MM.1S (cell line): ENCODE measurements at regions not wholly inside any gene's neighbourhood (a gene's known extent, or its start where the extent isn't known, plus 50 kb on each side); places are given as distances from the start of the nearest gene placed in this dataset.

Experiments used
- DNase-seq: peaks from one replicate; pipeline ENCODE4 v3.0.0-alpha.2; 2015
- H2AFZ ChIP-seq: fragments of 300-600 bp; sonication (generic); 2 replicates; pipeline ENCODE4 v1.6.0; 2016; ENCODE audit warnings: antibody characterized with exemption, low read length
- H3F3A ChIP-seq: fragments of 300-600 bp; sonication (generic); 2 replicates; pipeline ENCODE4 v1.6.1; 2016; ENCODE audit warnings: mild to moderate bottlenecking, antibody characterized with exemption, low read length, moderate library complexity, mixed read lengths; ENCODE audit not compliant: insufficient read depth
- H3K27ac ChIP-seq: fragments of 300-600 bp; sonication (generic); 2 replicates; pipeline ENCODE4 v1.5.1; 2016; ENCODE audit warnings: mild to moderate bottlenecking, low read length
- H3K27me3 ChIP-seq: fragments of 300-600 bp; sonication (generic); replicated peaks from 2 replicates; pipeline ENCODE4 v1.6.0; 2016; ENCODE audit warnings: low read length; ENCODE audit not compliant: insufficient read depth
- H3K36me3 ChIP-seq: fragments of 300-600 bp; sonication (generic); replicated peaks from 2 replicates; pipeline ENCODE4 v1.6.1; 2016; ENCODE audit warnings: mild to moderate bottlenecking, low read length, mixed read lengths; ENCODE audit not compliant: insufficient read depth
- H3K4me1 ChIP-seq: fragments of 300-600 bp; sonication (generic); 2 replicates; pipeline ENCODE4 v1.6.1; 2016; ENCODE audit warnings: low read length, mixed read lengths
- H3K4me2 ChIP-seq: fragments of 300-600 bp; sonication (generic); 2 replicates; pipeline ENCODE4 v1.6.0; 2016; ENCODE audit warnings: low read depth, low read length
- H3K4me3 ChIP-seq: fragments of 300-600 bp; sonication (generic); 2 replicates; pipeline ENCODE4 v1.5.1; 2016; ENCODE audit warnings: low read length, mixed read lengths
- H3K79me2 ChIP-seq: fragments of 300-600 bp; sonication (generic); 2 replicates; pipeline ENCODE4 v1.6.1; 2016; ENCODE audit warnings: mixed run types, low read length, mixed read lengths
- H3K9ac ChIP-seq: fragments of 300-600 bp; sonication (generic); 2 replicates; pipeline ENCODE4 v1.6.1; 2016; ENCODE audit warnings: low read length, mixed read lengths
- H3K9me2 ChIP-seq: fragments of 300-600 bp; sonication (generic); replicated peaks from 2 replicates; pipeline ENCODE4 v1.6.1; 2016; ENCODE audit warnings: mild to moderate bottlenecking, low read length, mixed read lengths; ENCODE audit not compliant: insufficient read depth
- H3K9me3 ChIP-seq: fragments of 300-600 bp; sonication (generic); replicated peaks from 2 replicates; pipeline ENCODE4 v1.6.1; 2016; ENCODE audit warnings: mild to moderate bottlenecking, low read length, mixed read lengths; ENCODE audit not compliant: insufficient read depth
- H4K20me1 ChIP-seq: fragments of 300-600 bp; sonication (generic); 2 replicates; pipeline ENCODE4 v1.6.1; 2016; ENCODE audit warnings: mild to moderate bottlenecking, low read length, moderate library complexity, mixed read lengths; ENCODE audit not compliant: insufficient read depth
- EZH2 ChIP-seq: fragments of 300-600 bp; sonication (generic); optimal IDR thresholded peaks from 2 replicates; pipeline ENCODE3; 2017; ENCODE audit warnings: low read depth, mild to moderate bottlenecking, antibody characterized with exemption, low read length, mixed read lengths
- EZH2phosphoT487 ChIP-seq: fragments of 300-600 bp; sonication (generic); IDR thresholded peaks from 2 replicates; pipeline ENCODE4 v1.6.1; 2018; ENCODE audit warnings: antibody characterized with exemption, low read length
- TF ChIP-seq, protein P1 (sequence below): fragments of 300-600 bp; sonication (generic); IDR thresholded peaks from 2 replicates; pipeline ENCODE4 v1.5.1; 2016; ENCODE audit warnings: antibody characterized with exemption, low read length, mixed read lengths

DNA sequence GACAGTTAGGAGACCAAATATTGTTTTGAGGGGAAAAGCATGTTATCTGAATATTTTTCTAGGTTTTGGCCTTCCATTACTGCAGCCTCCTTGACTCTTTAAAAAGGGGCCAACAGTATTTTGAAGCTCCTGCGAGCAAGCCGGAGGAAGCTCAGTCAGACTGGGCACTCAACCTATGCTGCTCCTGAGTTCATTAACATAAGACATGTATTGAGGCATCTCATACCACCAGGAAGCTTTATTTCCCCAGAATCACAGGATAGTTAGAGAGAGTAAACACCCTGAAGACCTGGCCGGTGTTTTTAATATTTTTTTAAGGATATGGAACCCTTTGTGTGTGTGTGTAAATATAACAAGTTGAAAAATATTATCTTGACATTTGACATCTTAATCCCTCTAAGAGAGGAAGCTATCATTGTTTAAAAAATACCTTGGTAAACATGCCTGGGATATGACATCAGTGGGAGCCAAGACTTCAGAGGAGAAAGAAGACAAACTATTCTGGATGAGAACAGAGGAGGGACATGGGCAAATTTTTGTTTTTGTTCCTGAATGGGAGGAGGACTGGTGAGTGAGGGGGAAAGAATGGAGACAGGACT lies 139.3 kb upstream of the SLIT3 start:
- H3K27me3 ChIP-seq: no peaks in the 10 kb centered on the region
- H2AFZ ChIP-seq: no peak overlapping the region
- H3F3A ChIP-seq: no peaks in the 10 kb centered on the region
- no peak for DNase-seq
- H3K4me2 ChIP-seq: no peak overlapping the region
- H3K4me3 ChIP-seq: no peak overlapping the region
- H3K4me1 ChIP-seq: no peaks in the 10 kb centered on the region
- TF ChIP-seq EZH2phosphoT487: no peak
- no peak overlapping the region for H3K27ac ChIP-seq
- no peaks in the 10 kb centered on the region for H3K9me3 ChIP-seq
- no peaks in the 10 kb centered on the region for H3K9me2 ChIP-seq
- H3K36me3 ChIP-seq: no peaks in the 10 kb centered on the region
- H4K20me1 ChIP-seq: no peaks in the 10 kb centered on the region
- H3K79me2 ChIP-seq: no peaks in the 10 kb centered on the region
- no peak overlapping the region for H3K9ac ChIP-seq

DNA sequence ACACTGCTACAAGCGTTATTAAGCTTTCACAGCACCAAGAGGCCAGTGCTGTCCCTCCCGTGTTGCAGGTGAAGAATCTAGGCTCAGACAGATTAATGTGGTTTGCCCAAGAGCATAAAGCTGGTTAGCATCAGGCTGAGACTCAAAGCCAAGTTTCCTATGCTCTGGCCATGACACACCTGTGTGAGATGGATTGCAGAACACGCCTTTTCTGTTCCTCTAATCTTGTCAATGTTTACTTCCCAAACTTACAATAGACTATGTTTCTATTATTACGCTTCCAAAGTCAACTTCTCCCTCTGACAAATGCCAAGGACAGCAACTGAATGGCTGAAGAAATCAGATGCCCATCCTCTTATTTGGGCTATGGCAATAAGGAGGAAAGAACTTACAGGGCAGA lies 138.4 kb upstream of the SLIT3 start:
- Histone ChIP-seq H2AFZ (no peak overlapping the region), H3K27me3 (no peaks in the 10 kb centered on the region), H3K36me3 (no peaks in the 10 kb centered on the region), H3K4me2 (no peak overlapping the region), H3K79me2 (no peaks in the 10 kb centered on the region), H3K4me1 (no peaks in the 10 kb centered on the region), H4K20me1 (no peaks in the 10 kb centered on the region), H3K4me3 (no peak overlapping the region), H3K9me2 (no peaks in the 10 kb centered on the region), H3F3A (no peaks in the 10 kb centered on the region), H3K9ac (no peak overlapping the region), H3K27ac (no peak overlapping the region), H3K9me3 (no peaks in the 10 kb centered on the region)
- TF ChIP-seq EZH2: no peak
- TF ChIP-seq EZH2phosphoT487: no peak
- TF ChIP-seq, protein P1, sequence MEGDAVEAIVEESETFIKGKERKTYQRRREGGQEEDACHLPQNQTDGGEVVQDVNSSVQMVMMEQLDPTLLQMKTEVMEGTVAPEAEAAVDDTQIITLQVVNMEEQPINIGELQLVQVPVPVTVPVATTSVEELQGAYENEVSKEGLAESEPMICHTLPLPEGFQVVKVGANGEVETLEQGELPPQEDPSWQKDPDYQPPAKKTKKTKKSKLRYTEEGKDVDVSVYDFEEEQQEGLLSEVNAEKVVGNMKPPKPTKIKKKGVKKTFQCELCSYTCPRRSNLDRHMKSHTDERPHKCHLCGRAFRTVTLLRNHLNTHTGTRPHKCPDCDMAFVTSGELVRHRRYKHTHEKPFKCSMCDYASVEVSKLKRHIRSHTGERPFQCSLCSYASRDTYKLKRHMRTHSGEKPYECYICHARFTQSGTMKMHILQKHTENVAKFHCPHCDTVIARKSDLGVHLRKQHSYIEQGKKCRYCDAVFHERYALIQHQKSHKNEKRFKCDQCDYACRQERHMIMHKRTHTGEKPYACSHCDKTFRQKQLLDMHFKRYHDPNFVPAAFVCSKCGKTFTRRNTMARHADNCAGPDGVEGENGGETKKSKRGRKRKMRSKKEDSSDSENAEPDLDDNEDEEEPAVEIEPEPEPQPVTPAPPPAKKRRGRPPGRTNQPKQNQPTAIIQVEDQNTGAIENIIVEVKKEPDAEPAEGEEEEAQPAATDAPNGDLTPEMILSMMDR: no peak
- DNase-seq: no peak

DNA sequence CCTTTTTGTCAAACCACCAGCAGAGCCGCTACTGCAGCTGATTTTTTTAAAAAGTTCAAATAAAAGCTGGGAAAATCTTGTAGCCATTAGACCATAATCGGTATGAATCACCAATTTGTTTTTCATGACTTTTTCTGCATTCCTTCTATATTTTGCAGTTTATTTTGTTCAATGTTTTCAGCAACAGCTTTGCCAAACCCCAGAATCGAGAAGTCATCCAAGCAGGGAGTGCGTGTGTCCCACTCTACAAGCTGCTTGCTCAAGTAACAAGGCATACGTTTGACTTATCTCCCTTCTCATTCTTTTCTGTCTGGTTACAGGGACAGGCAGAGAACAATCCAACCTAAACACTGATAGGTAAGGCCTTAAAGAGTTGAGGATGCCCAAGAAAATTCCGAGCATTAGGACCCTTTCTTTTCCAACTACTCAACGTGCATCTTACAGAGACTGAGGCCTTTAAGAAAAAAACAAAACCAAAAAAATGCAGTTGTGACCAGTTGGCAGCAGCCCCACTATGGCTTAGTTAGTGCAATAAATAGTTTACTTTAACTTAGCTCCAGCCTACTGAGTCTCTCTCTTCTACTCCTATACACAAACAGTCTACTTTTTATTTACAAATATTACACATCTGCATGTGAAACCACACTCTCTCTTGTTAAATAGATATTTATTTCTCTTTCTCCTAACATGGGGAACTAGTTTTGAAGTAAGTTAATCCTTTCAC lies 134.7 kb upstream of the SLIT3 start:
- Histone ChIP-seq H3K27me3 (no peaks in the 10 kb centered on the region), H3F3A (no peaks in the 10 kb centered on the region), H3K9ac (no peak overlapping the region), H2AFZ (no peak overlapping the region), H3K79me2 (no peaks in the 10 kb centered on the region), H3K4me1 (no peaks in the 10 kb centered on the region), H3K27ac (no peak overlapping the region), H3K36me3 (no peaks in the 10 kb centered on the region), H3K9me2 (no peaks in the 10 kb centered on the region), H3K4me3 (no peak overlapping the region), H3K4me2 (no peak overlapping the region), H4K20me1 (no peaks in the 10 kb centered on the region), H3K9me3 (no peaks in the 10 kb centered on the region)
- TF ChIP-seq, protein P1: no peak
- no peak for TF ChIP-seq EZH2
- TF ChIP-seq EZH2phosphoT487: no peak
- DNase-seq: no peak

DNA sequence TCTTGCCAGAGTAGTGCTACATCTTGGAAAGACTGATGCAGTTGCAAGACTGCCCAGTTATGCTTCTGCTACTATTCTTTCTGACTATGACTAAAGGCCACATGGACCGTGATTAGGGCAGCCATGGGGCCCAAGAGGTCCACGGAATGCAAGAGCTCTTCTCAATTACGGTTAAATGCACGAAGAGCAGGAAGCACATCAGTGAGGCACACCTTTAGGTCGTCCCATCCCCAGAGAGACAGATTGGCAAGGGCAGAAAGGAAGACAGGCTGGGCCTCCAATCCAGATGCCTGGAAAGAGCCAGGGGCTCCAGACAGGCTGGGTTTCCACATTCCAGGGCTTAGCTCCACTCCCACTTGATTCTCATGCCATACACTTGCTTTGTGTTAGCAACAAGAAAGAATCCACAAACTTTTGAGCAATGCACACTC lies 132.3 kb upstream of the SLIT3 start:
- Histone ChIP-seq H3F3A (no peaks in the 10 kb centered on the region), H2AFZ (no peak overlapping the region), H3K4me3 (no peak overlapping the region), H3K79me2 (no peaks in the 10 kb centered on the region), H3K27me3 (no peaks in the 10 kb centered on the region), H3K4me1 (no peaks in the 10 kb centered on the region), H3K9ac (no peak overlapping the region), H3K9me2 (no peaks in the 10 kb centered on the region), H3K4me2 (no peak overlapping the region), H4K20me1 (no peaks in the 10 kb centered on the region), H3K27ac (no peak overlapping the region), H3K9me3 (no peaks in the 10 kb centered on the region), H3K36me3 (no peaks in the 10 kb centered on the region)
- no peak for TF ChIP-seq EZH2phosphoT487
- TF ChIP-seq, protein P1: no peak
- DNase-seq: no peak
